ENCODE measurements at regions not wholly inside any gene's neighbourhood (a gene's known extent, or its start where the extent isn't known, plus 50 kb on each side); places are given as distances from the start of the nearest gene placed in this dataset.

- no peaks in the 10 kb centered on the region for H3K4me1 ChIP-seq (ENCODE audit: insufficient read depth, low read length, poor library complexity, severe bottlenecking)
- H2AFZ ChIP-seq (ENCODE audit: low read length) = no peak overlapping the region
- no peaks in the 10 kb centered on the region for H3K9me3 ChIP-seq (ENCODE audit: insufficient read depth, low read depth, low read length)
- no peak for TF ChIP-seq EZH2phosphoT487 (IDR thresholded peaks at IDR 0.05; ENCODE audit: borderline replicate concordance)
- TF ChIP-seq, protein P1, sequence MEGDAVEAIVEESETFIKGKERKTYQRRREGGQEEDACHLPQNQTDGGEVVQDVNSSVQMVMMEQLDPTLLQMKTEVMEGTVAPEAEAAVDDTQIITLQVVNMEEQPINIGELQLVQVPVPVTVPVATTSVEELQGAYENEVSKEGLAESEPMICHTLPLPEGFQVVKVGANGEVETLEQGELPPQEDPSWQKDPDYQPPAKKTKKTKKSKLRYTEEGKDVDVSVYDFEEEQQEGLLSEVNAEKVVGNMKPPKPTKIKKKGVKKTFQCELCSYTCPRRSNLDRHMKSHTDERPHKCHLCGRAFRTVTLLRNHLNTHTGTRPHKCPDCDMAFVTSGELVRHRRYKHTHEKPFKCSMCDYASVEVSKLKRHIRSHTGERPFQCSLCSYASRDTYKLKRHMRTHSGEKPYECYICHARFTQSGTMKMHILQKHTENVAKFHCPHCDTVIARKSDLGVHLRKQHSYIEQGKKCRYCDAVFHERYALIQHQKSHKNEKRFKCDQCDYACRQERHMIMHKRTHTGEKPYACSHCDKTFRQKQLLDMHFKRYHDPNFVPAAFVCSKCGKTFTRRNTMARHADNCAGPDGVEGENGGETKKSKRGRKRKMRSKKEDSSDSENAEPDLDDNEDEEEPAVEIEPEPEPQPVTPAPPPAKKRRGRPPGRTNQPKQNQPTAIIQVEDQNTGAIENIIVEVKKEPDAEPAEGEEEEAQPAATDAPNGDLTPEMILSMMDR (conservative IDR thresholded peaks at IDR 0.05; ENCODE audit: low read length) = no peak
- no peaks in the 10 kb centered on the region for H3F3A ChIP-seq (ENCODE audit: low read depth)
- no peak overlapping the region for H3K4me3 ChIP-seq (ENCODE audit: low read length, poor library complexity, severe bottlenecking)
- H3K36me3 ChIP-seq (ENCODE audit: insufficient read depth, low read length) = no peaks in the 10 kb centered on the region
- no peaks in the 10 kb centered on the region for H3K9me2 ChIP-seq (replicated peaks; ENCODE audit: low read depth, low read length)
- no peaks in the 10 kb centered on the region for H3K79me2 ChIP-seq (ENCODE audit: insufficient read depth, low read length)
- no peak overlapping the region for H3K9ac ChIP-seq (ENCODE audit: low read depth, low read length, poor library complexity, severe bottlenecking)
- H3K4me2 ChIP-seq (ENCODE audit: low read depth, low read length, poor library complexity, severe bottlenecking) = no peak overlapping the region
- H4K20me1 ChIP-seq (ENCODE audit: insufficient read depth, low read length, poor library complexity, severe bottlenecking) = no peaks in the 10 kb centered on the region
- no peaks in the 10 kb centered on the region for H3K27me3 ChIP-seq (ENCODE audit: insufficient read depth, low read length, poor library complexity, severe bottlenecking)
Observed at GRCh38 chr18:28635530-28635929, 458.6 kb upstream of the CDH2 start.

DNA sequence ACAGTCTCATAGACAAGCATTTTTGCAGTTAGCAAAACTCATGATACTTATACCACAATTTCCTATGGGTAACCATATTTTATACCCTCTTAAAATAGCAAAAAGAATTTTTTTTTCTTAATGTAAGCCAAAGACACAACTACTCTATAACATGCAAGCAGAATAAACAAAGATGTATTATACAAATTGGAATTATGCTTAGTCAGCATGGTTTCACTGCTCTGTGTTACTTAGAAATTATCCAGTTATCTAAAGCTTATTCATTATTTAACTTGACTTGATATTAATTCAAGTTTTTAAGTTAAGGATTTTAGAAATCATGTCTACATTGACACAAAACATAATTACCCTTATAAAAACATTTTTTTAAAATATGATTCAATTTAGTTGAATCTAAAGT is 449.8 kb upstream of the CDH2 start:
- Histone ChIP-seq H3K9me3 (ENCODE audit: insufficient read depth, low read depth, low read length) (no peaks in the 10 kb centered on the region), H4K20me1 (ENCODE audit: insufficient read depth, low read length, poor library complexity, severe bottlenecking) (no peaks in the 10 kb centered on the region), H3K79me2 (ENCODE audit: insufficient read depth, low read length) (no peaks in the 10 kb centered on the region), H2AFZ (ENCODE audit: low read length) (no peak overlapping the region), H3K9me2 (replicated peaks; ENCODE audit: low read depth, low read length) (no peaks in the 10 kb centered on the region), H3K4me1 (ENCODE audit: insufficient read depth, low read length, poor library complexity, severe bottlenecking) (no peaks in the 10 kb centered on the region), H3K36me3 (ENCODE audit: insufficient read depth, low read length) (no peaks in the 10 kb centered on the region), H3K9ac (ENCODE audit: low read depth, low read length, poor library complexity, severe bottlenecking) (no peak overlapping the region), H3K27me3 (ENCODE audit: insufficient read depth, low read length, poor library complexity, severe bottlenecking) (no peaks in the 10 kb centered on the region), H3K4me2 (ENCODE audit: low read depth, low read length, poor library complexity, severe bottlenecking) (no peak overlapping the region), H3K4me3 (ENCODE audit: low read length, poor library complexity, severe bottlenecking) (no peak overlapping the region), H3F3A (ENCODE audit: low read depth) (no peaks in the 10 kb centered on the region)
- TF ChIP-seq, protein P1 (conservative IDR thresholded peaks at IDR 0.05; ENCODE audit: low read length) = no peak
- TF ChIP-seq EZH2phosphoT487 (IDR thresholded peaks at IDR 0.05; ENCODE audit: borderline replicate concordance) = no peak

DNA sequence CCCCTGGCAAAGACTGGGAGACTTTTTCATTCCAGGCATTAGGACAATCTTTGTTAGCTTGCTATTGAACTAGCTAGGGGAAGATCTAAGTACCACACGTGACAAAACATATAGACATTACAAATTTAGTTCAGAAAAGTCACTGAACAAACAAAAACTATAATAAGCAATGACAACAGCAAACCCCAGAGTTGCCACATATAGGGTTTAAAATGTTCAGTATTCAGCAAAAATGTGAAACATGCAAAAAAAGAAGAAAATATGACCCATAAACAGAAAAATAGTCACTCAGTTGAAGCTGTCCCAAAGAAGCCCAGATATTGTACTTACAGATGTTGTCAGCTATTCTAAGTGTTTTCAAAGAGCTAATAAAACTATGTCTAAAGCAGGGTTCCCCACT is 431.1 kb upstream of the CDH2 start:
- Histone ChIP-seq H3K79me2 (ENCODE audit: insufficient read depth, low read length) (no peaks in the 10 kb centered on the region), H3K9ac (ENCODE audit: low read depth, low read length, poor library complexity, severe bottlenecking) (no peak overlapping the region), H3K4me3 (ENCODE audit: low read length, poor library complexity, severe bottlenecking) (no peak overlapping the region), H3K9me2 (replicated peaks; ENCODE audit: low read depth, low read length) (no peaks in the 10 kb centered on the region), H3K36me3 (ENCODE audit: insufficient read depth, low read length) (no peaks in the 10 kb centered on the region), H3K27me3 (ENCODE audit: insufficient read depth, low read length, poor library complexity, severe bottlenecking) (no peaks in the 10 kb centered on the region), H3F3A (ENCODE audit: low read depth) (no peaks in the 10 kb centered on the region), H4K20me1 (ENCODE audit: insufficient read depth, low read length, poor library complexity, severe bottlenecking) (no peaks in the 10 kb centered on the region), H3K4me1 (ENCODE audit: insufficient read depth, low read length, poor library complexity, severe bottlenecking) (no peaks in the 10 kb centered on the region), H3K9me3 (ENCODE audit: insufficient read depth, low read depth, low read length) (no peaks in the 10 kb centered on the region), H3K4me2 (ENCODE audit: low read depth, low read length, poor library complexity, severe bottlenecking) (no peak overlapping the region), H2AFZ (ENCODE audit: low read length) (no peak overlapping the region)
- TF ChIP-seq, protein P1 (conservative IDR thresholded peaks at IDR 0.05; ENCODE audit: low read length) = no peak
- no peak for TF ChIP-seq EZH2phosphoT487 (IDR thresholded peaks at IDR 0.05; ENCODE audit: borderline replicate concordance)
